WTC11 (cell line): ENCODE measurements at regions not wholly inside any gene's neighbourhood (a gene's known extent, or its start where the extent isn't known, plus 50 kb on each side); places are given as distances from the start of the nearest gene placed in this dataset.

ENCODE experiments used
- ATAC-seq: fragments of 200-7000 bp; cut with Tn5 transposase; 2 replicates; pipeline ENCODE4 v1.10.0; 2021; ENCODE audit warnings: mild to moderate bottlenecking, moderate library complexity
- CTCF ChIA-PET: fragments of 300-600 bp; sonication (Branson Sonifier 250); formaldehyde crosslinking; loops from one replicate; lab custom pipeline; 2021; ENCODE audit warnings: antibody characterized with exemption; lab: Charles Lee
- POLR2A ChIA-PET: fragments of 350-600 bp; sonication (Branson Sonifier 250); formaldehyde crosslinking; loops from one replicate; lab custom pipeline; 2021; ENCODE audit warnings: antibody characterized with exemption; lab: Charles Lee
- DNase-seq: peaks from one replicate; pipeline ENCODE4 v3.0.0; 2021; ENCODE audit warnings: low spot score
- H3K27ac Mint-ChIP-seq: 2 replicates; pipeline ENCODE4 v1.8.0; 2021; ENCODE audit warnings: mixed read lengths
- H3K27me3 Mint-ChIP-seq: 2 replicates; pipeline ENCODE4 v1.8.0; 2021; ENCODE audit warnings: low read depth, mild to moderate bottlenecking, moderate library complexity, mixed read lengths
- H3K36me3 Mint-ChIP-seq: 2 replicates; pipeline ENCODE4 v1.8.0; 2021; ENCODE audit warnings: mixed read lengths
- H3K4me1 Mint-ChIP-seq: 2 replicates; pipeline ENCODE4 v1.8.0; 2022; ENCODE audit warnings: mixed read lengths
- H3K4me3 Mint-ChIP-seq: 2 replicates; pipeline ENCODE4 v1.8.0; 2021; ENCODE audit warnings: mild to moderate bottlenecking, moderate library complexity, mixed read lengths
- H3K9me3 Mint-ChIP-seq: 2 replicates; pipeline ENCODE4 v1.8.0; 2021; ENCODE audit warnings: mixed read lengths
- AR ChIP-seq: fragments of 250-450 bp; sonication (Bioruptor Pico); IDR thresholded peaks from 2 replicates; pipeline ENCODE4 v1.9.0; 2021; ENCODE audit warnings: mild to moderate bottlenecking
- ATF3 ChIP-seq: sonication (generic); formaldehyde crosslinking; conservative IDR thresholded peaks from 2 replicates; pipeline ENCODE4 v1.8.1; 2022; ENCODE audit warnings: mild to moderate bottlenecking, missing genetic modification reagents
- E2F5 ChIP-seq: sonication (generic); formaldehyde crosslinking; IDR thresholded peaks from 2 replicates; pipeline ENCODE4 v1.8.1; 2022; ENCODE audit warnings: mild to moderate bottlenecking, moderate library complexity, missing genetic modification reagents
- ESRRA ChIP-seq: sonication (generic); formaldehyde crosslinking; IDR thresholded peaks from 2 replicates; pipeline ENCODE4 v1.8.1; 2022; ENCODE audit warnings: mild to moderate bottlenecking, missing genetic modification reagents, borderline replicate concordance
- FOXP4 ChIP-seq: sonication (generic); formaldehyde crosslinking; IDR thresholded peaks from 2 replicates; pipeline ENCODE4 v1.8.0; 2022; ENCODE audit warnings: mild to moderate bottlenecking, missing genetic modification reagents
- GABPB1 ChIP-seq: sonication (generic); formaldehyde crosslinking; IDR thresholded peaks from 2 replicates; pipeline ENCODE4 v1.8.1; 2023; ENCODE audit warnings: mild to moderate bottlenecking, missing genetic modification reagents
- HMGXB4 ChIP-seq: sonication (generic); formaldehyde crosslinking; IDR thresholded peaks from 2 replicates; pipeline ENCODE4 v1.8.1; 2023; ENCODE audit warnings: mild to moderate bottlenecking, moderate library complexity, missing genetic modification reagents
- IRF1 ChIP-seq: sonication (generic); formaldehyde crosslinking; IDR thresholded peaks from 2 replicates; pipeline ENCODE4 v1.8.0; 2023; ENCODE audit warnings: missing genetic modification reagents
- IRF2 ChIP-seq: sonication (generic); formaldehyde crosslinking; IDR thresholded peaks from 2 replicates; pipeline ENCODE4 v1.8.0; 2022; ENCODE audit warnings: low read depth, missing genetic modification reagents, borderline replicate concordance
- OVOL2 ChIP-seq: fragments of 250-450 bp; sonication (Bioruptor Pico); IDR thresholded peaks from 2 replicates; pipeline ENCODE4 v1.9.0; 2021; ENCODE audit warnings: mild to moderate bottlenecking, borderline replicate concordance
- SMAD4 ChIP-seq: sonication (generic); formaldehyde crosslinking; IDR thresholded peaks from 2 replicates; pipeline ENCODE4 v1.8.0; 2022; ENCODE audit warnings: mild to moderate bottlenecking, missing genetic modification reagents
- ZNF281 ChIP-seq: sonication (generic); formaldehyde crosslinking; IDR thresholded peaks from 2 replicates; pipeline ENCODE4 v1.8.0; 2023; ENCODE audit warnings: mild to moderate bottlenecking, missing genetic modification reagents
- ZNF416 ChIP-seq: fragments of 250-450 bp; sonication (Bioruptor Pico); IDR thresholded peaks from 2 replicates; pipeline ENCODE4 v1.9.0; 2021; ENCODE audit warnings: mild to moderate bottlenecking, inconsistent platforms
- ZNF512 ChIP-seq: sonication (generic); formaldehyde crosslinking; IDR thresholded peaks from 2 replicates; pipeline ENCODE4 v1.8.1; 2022; ENCODE audit warnings: missing genetic modification reagents, borderline replicate concordance

- ATAC-seq (no peak), DNase-seq (no peak)
- H3K36me3 Mint-ChIP-seq, result peaks cover 38% of the 10 kb centered on the region
- H3K27ac Mint-ChIP-seq, result no peak overlapping the region
- peaks cover 69% of the 10 kb centered on the region for H3K9me3 Mint-ChIP-seq
- TF ChIP-seq ZNF281 (CRISPR knock-in tag), result no peak
- TF ChIP-seq GABPB1 (CRISPR knock-in tag), result no peak
- no peak for TF ChIP-seq AR
- no peak for TF ChIP-seq IRF2 (CRISPR knock-in tag)
- no peak for TF ChIP-seq ESRRA (CRISPR knock-in tag)
- no peak for TF ChIP-seq OVOL2
- no peak for TF ChIP-seq E2F5 (CRISPR knock-in tag)
- TF ChIP-seq FOXP4 (CRISPR knock-in tag), result no peak
- no peak for TF ChIP-seq ZNF512 (CRISPR knock-in tag)
- no peak for TF ChIP-seq SMAD4 (CRISPR knock-in tag)
- no peak for TF ChIP-seq HMGXB4
- TF ChIP-seq ZNF416 (CRISPR knock-in tag), result no peak
- no peak for TF ChIP-seq ATF3 (CRISPR knock-in tag)
- no peak for TF ChIP-seq IRF1 (CRISPR knock-in tag)
- H3K4me1 Mint-ChIP-seq, result no peaks in the 10 kb centered on the region
- H3K4me3 Mint-ChIP-seq, result no peak overlapping the region
- ChIA-PET POLR2A (no interaction called here), CTCF (no interaction called here)
- peaks cover 4% of the 10 kb centered on the region for H3K27me3 Mint-ChIP-seq
These were observed 516.2 kb upstream of the CA10 start for GRCh38 chr17:52674686-52675085.
